ENCODE measurements at regions not wholly inside any gene's neighbourhood (a gene's known extent, or its start where the extent isn't known, plus 50 kb on each side); places are given as distances from the start of the nearest gene placed in this dataset.

DNA sequence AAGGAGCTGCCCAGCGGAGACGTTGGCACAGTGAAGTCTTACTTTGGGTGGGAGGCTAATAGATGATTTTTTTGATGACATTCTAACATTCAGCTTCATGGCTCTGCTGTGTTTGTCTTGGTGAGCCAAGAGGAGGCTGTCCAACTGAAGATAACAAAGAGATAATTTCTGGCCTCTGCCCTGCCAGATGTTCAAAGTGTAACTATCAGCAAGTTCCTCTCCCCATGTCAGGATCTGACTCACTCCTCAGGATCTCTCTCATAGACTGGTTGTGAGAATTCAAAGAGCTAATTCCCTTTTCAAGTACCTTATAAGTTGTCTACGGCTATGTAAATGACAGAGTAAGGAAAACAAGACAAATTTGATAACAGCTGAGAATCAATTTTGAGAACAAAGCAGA, 1340.9 kb downstream of the XPNPEP1 start:
- DNase-seq (ENCODE audit: low read depth in 1 of 2, low spot score in 2 of 2) (no peak), FAIRE-seq (no peak)
- Histone ChIP-seq H2AFZ (ENCODE audit: low read length) (no peak overlapping the region), H3K23me2 (ENCODE audit: low read depth, low read length) (no peaks in the 10 kb centered on the region), H3K27me3 (replicated peaks in 1 of 4; ENCODE audit: control insufficient read depth in 3 of 4, extremely low read depth in 1 of 4, insufficient read depth in 3 of 4, low read length in 3 of 4) (no peaks in the 10 kb centered on the region), H3K4ac (replicated peaks; ENCODE audit: insufficient read length, low read depth, low read length) (no peak overlapping the region), H3K79me2 (ENCODE audit: control insufficient read depth in 1 of 2, insufficient read depth in 2 of 2, low read length in 2 of 2) (no peaks in the 10 kb centered on the region), H3K36me3 (ENCODE audit: control insufficient read depth in 2 of 4, insufficient read depth in 4 of 4, low read length in 3 of 4) (no peaks in the 10 kb centered on the region), H4K8ac (ENCODE audit: extremely low read depth, insufficient read depth, low read length) (no peak overlapping the region), H3K9me3 (ENCODE audit: insufficient read depth in 2 of 2, low read depth in 1 of 2, low read length in 1 of 2) (no peaks in the 10 kb centered on the region), H3K79me1 (ENCODE audit: low read depth, low read length) (no peaks in the 10 kb centered on the region), H4K20me1 (replicated peaks in 1 of 2; ENCODE audit: control insufficient read depth in 1 of 2, insufficient read depth in 2 of 2, low read length in 2 of 2) (no peaks in the 10 kb centered on the region), H3K9ac (replicated peaks in 1 of 4; ENCODE audit: extremely low read depth in 1 of 4, low read depth in 3 of 4, low read length in 3 of 4) (no peak overlapping the region), H4K5ac (ENCODE audit: insufficient read length, low read depth, low read length) (no peak overlapping the region), H3K56ac (replicated peaks; ENCODE audit: insufficient read length, low read depth, low read length) (no peak overlapping the region), H2BK120ac (replicated peaks; ENCODE audit: low read depth, low read length) (no peak overlapping the region), H2BK15ac (ENCODE audit: low read length) (no peak overlapping the region), H3K23ac (ENCODE audit: insufficient read length) (no peak overlapping the region), H2AK5ac (ENCODE audit: low read depth, low read length) (no peak overlapping the region), H4K91ac (replicated peaks; ENCODE audit: insufficient read length, low read length) (no peak overlapping the region), H3K18ac (ENCODE audit: extremely low read depth, low read length) (no peak overlapping the region), H3K14ac (ENCODE audit: insufficient read length) (no peak overlapping the region), H3K4me1 (replicated peaks in 1 of 4; ENCODE audit: control insufficient read depth in 3 of 4, insufficient read depth in 4 of 4, low read length in 3 of 4) (no peaks in the 10 kb centered on the region), H2BK20ac (ENCODE audit: low read length) (no peak overlapping the region), H2BK12ac (ENCODE audit: low read depth, low read length) (no peak overlapping the region), H3K4me3 (ENCODE audit: extremely low read depth in 1 of 4, insufficient read depth in 2 of 4, low read depth in 3 of 4, low read length in 4 of 4) (no peak overlapping the region), H3K27ac (ENCODE audit: low read depth, low read length) (no peak overlapping the region), H3K4me2 (ENCODE audit: insufficient read depth in 1 of 2, low read depth in 2 of 2, low read length in 2 of 2) (no peak overlapping the region), H2BK5ac (ENCODE audit: low read depth, low read length) (no peak overlapping the region)
- WGBS, 2 experiments (ENCODE audit: extremely low coverage in 1 of 2, insufficient coverage in 1 of 2, insufficient read length in 1 of 2, insufficient replicate concordance in 2 of 2, low coverage in 1 of 2, low lambda C conversion rate in 2 of 2, missing lambda C conversion rate in 1 of 2), result 94% methylated on average over 3 of the region's 3 CpGs; no CpG with 5 or more reads in 1 of the 2 experiments
- ChIA-PET CTCF (ENCODE audit: partially characterized antibody) (no interaction called here), POLR2A (ENCODE audit: partially characterized antibody) (no interaction called here)
- no peak for TF ChIP-seq BACH1 (IDR thresholded peaks at IDR 0.05; ENCODE audit: low read length)
- no peak for TF ChIP-seq GTF2F1 (IDR thresholded peaks at IDR 0.05; ENCODE audit: borderline replicate concordance, low read depth, low read length)
